ENCODE measurements at regions not wholly inside any gene's neighbourhood (a gene's known extent, or its start where the extent isn't known, plus 50 kb on each side); places are given as distances from the start of the nearest gene placed in this dataset.

GRCh38 chr16:49161191-49161590 lies 120.4 kb downstream of the CBLN1 start:
- no peak for DNase-seq
- Histone ChIP-seq H3K4me3 (no peak overlapping the region), H3K27me3 (no peaks in the 10 kb centered on the region), H3K4me1 (no peaks in the 10 kb centered on the region), H3K27ac (no peak overlapping the region), H3K36me3 (no peaks in the 10 kb centered on the region), H3K9me3 (no peaks in the 10 kb centered on the region)
- no peak for TF ChIP-seq POLR2A (IDR thresholded peaks at IDR 0.05)
- TF ChIP-seq CTCF (IDR thresholded peaks at IDR 0.05) = no peak
- intact Hi-C loops (cut with DNase I; ENCODE audit: low total_unique reads) = no loop called here

GRCh38 chr16:49158029-49158642 lies 123.5 kb downstream of the CBLN1 start:
- H3K9me3 ChIP-seq = no peaks in the 10 kb centered on the region
- no peaks in the 10 kb centered on the region for H3K36me3 ChIP-seq
- no peak for DNase-seq
- H3K4me3 ChIP-seq = no peak overlapping the region
- H3K27ac ChIP-seq = no peak overlapping the region
- intact Hi-C loops (cut with DNase I; ENCODE audit: low total_unique reads) = no loop called here
- H3K27me3 ChIP-seq = no peaks in the 10 kb centered on the region
- TF ChIP-seq CTCF (IDR thresholded peaks at IDR 0.05) (no peak), POLR2A (IDR thresholded peaks at IDR 0.05) (no peak)
- no peaks in the 10 kb centered on the region for H3K4me1 ChIP-seq

GRCh38 chr16:49150341-49150740 lies 131.3 kb downstream of the CBLN1 start:
- Histone ChIP-seq H3K4me3 (no peak overlapping the region), H3K36me3 (no peaks in the 10 kb centered on the region), H3K27me3 (no peaks in the 10 kb centered on the region), H3K9me3 (no peaks in the 10 kb centered on the region), H3K4me1 (no peaks in the 10 kb centered on the region), H3K27ac (no peak overlapping the region)
- intact Hi-C loops (cut with DNase I; ENCODE audit: low total_unique reads) = no loop called here
- TF ChIP-seq POLR2A (IDR thresholded peaks at IDR 0.05) = no peak
- TF ChIP-seq CTCF (IDR thresholded peaks at IDR 0.05) = no peak
- DNase-seq = no peak

- Histone ChIP-seq H3K4me1 (no peaks in the 10 kb centered on the region), H3K27ac (no peak overlapping the region), H3K27me3 (no peaks in the 10 kb centered on the region), H3K36me3 (no peaks in the 10 kb centered on the region), H3K9me3 (no peaks in the 10 kb centered on the region), H3K4me3 (no peak overlapping the region)
- TF ChIP-seq CTCF (IDR thresholded peaks at IDR 0.05) = no peak
- no peak for TF ChIP-seq POLR2A (IDR thresholded peaks at IDR 0.05)
- intact Hi-C loops (cut with DNase I; ENCODE audit: low total_unique reads) = no loop called here
- DNase-seq = no peak
These were observed 133.2 kb downstream of the CBLN1 start for GRCh38 chr16:49148410-49148809.

GRCh38 chr16:49140618-49141017 lies 141.0 kb downstream of the CBLN1 start:
- no peak for DNase-seq
- Histone ChIP-seq H3K9me3 (no peaks in the 10 kb centered on the region), H3K27ac (no peak overlapping the region), H3K36me3 (no peaks in the 10 kb centered on the region), H3K4me1 (no peaks in the 10 kb centered on the region), H3K27me3 (no peaks in the 10 kb centered on the region), H3K4me3 (no peak overlapping the region)
- TF ChIP-seq CTCF (IDR thresholded peaks at IDR 0.05) (no peak), POLR2A (IDR thresholded peaks at IDR 0.05) (no peak)
- intact Hi-C loops (cut with DNase I; ENCODE audit: low total_unique reads) = no loop called here

Measured in uterus (tissue), 3 donors.